Neural cell (in vitro differentiated cells): ENCODE measurements at regions not wholly inside any gene's neighbourhood (a gene's known extent, or its start where the extent isn't known, plus 50 kb on each side); places are given as distances from the start of the nearest gene placed in this dataset.

Experiments
- H2AFZ ChIP-seq: fragments of 200-600, 300-800 bp; sonication (generic), shearing (Covaris generic); 2 replicates; pipeline ENCODE4 v1.6.0; 2014; ENCODE audit warnings: low read depth, mild to moderate bottlenecking, antibody characterized with exemption, low read length, moderate library complexity
- H3F3A ChIP-seq: fragments of 200-600 bp; shearing (Covaris generic); 2 replicates; pipeline ENCODE4 v1.6.1; 2016; ENCODE audit warnings: mild to moderate bottlenecking, moderate library complexity, mixed read lengths, antibody characterized with exemption, low read length; ENCODE audit not compliant: insufficient read depth, poor library complexity, severe bottlenecking
- H3K27ac ChIP-seq: fragments of 200-600, 300-800 bp; sonication (generic), shearing (Covaris generic); 2 replicates; pipeline ENCODE4 v1.5.1; 2014; ENCODE audit warnings: mild to moderate bottlenecking, low read length, moderate library complexity
- H3K27me3 ChIP-seq: fragments of 300-800, 200-600 bp; sonication (generic), shearing (Covaris generic); 2 replicates; pipeline ENCODE4 v1.6.0; 2014; ENCODE audit warnings: mild to moderate bottlenecking, low read depth, low read length, moderate library complexity; ENCODE audit not compliant: insufficient read depth
- H3K36me3 ChIP-seq: fragments of 300-800, 200-600 bp; sonication (generic), shearing (Covaris generic); 2 replicates; pipeline ENCODE4 v1.5.1; 2014; ENCODE audit warnings: mild to moderate bottlenecking, antibody characterized with exemption, low read length, moderate library complexity; ENCODE audit not compliant: insufficient read depth
- H3K4me2 ChIP-seq: fragments of 300-800, 200-600 bp; sonication (generic), shearing (Covaris generic); 2 replicates; pipeline ENCODE4 v1.6.0; 2014; ENCODE audit warnings: mild to moderate bottlenecking, low read length
- H3K4me3 ChIP-seq: fragments of 300-800, 200-600 bp; sonication (generic), shearing (Covaris generic); 2 replicates; pipeline ENCODE4 v1.5.1; 2014; ENCODE audit warnings: mild to moderate bottlenecking, low read length, moderate library complexity
- H3K79me2 ChIP-seq: fragments of 200-600 bp; shearing (Covaris generic); replicated peaks from 2 replicates; pipeline ENCODE4 v1.6.0; 2014; ENCODE audit warnings: mild to moderate bottlenecking, low read length, moderate library complexity; ENCODE audit not compliant: insufficient read depth
- H3K9ac ChIP-seq: fragments of 300-800, 200-600 bp; sonication (generic), shearing (Covaris generic); 2 replicates; pipeline ENCODE4 v1.6.1; 2016; ENCODE audit warnings: mild to moderate bottlenecking, low read length, mixed read lengths
- H3K9me2 ChIP-seq: fragments of 200-600 bp; shearing (Covaris generic); 2 replicates; pipeline ENCODE4 v1.6.1; 2016; ENCODE audit warnings: mild to moderate bottlenecking, low read length, mixed read lengths; ENCODE audit not compliant: insufficient read depth
- H3K9me3 ChIP-seq: fragments of 200-600, 300-800 bp; sonication (generic), shearing (Covaris generic); 2 replicates; pipeline ENCODE4 v1.6.1; 2016; ENCODE audit warnings: mild to moderate bottlenecking, mixed run types, low read length, moderate library complexity, mixed read lengths
- H4K20me1 ChIP-seq: fragments of 200-600 bp; shearing (Covaris generic); 2 replicates; pipeline ENCODE4 v1.6.1; 2016; ENCODE audit warnings: mild to moderate bottlenecking, mixed run types; ENCODE audit not compliant: insufficient read depth
- EP300 ChIP-seq: fragments of 450-650 bp; conservative IDR thresholded peaks from 2 replicates; pipeline ENCODE4 v1.6.1; 2014; ENCODE audit warnings: antibody characterized with exemption, mild to moderate bottlenecking, moderate library complexity; ENCODE audit not compliant: poor library complexity, severe bottlenecking
- EZH2 ChIP-seq: fragments of 200-600, 300-800 bp; shearing (Covaris generic), sonication (generic); IDR thresholded peaks from 2 replicates; pipeline ENCODE4 v1.6.1; 2014; ENCODE audit warnings: antibody characterized with exemption, low read length, borderline replicate concordance, mild to moderate bottlenecking; ENCODE audit not compliant: insufficient read depth, poor library complexity, severe bottlenecking
- MXI1 ChIP-seq: fragments of 450-650 bp; conservative IDR thresholded peaks from 2 replicates; pipeline ENCODE4 v1.6.1; 2014; ENCODE audit warnings: antibody characterized with exemption, mild to moderate bottlenecking; ENCODE audit not compliant: poor library complexity, severe bottlenecking
- POLR2AphosphoS5 ChIP-seq: IDR thresholded peaks from 2 replicates; pipeline ENCODE4 v1.6.1; 2012
- RAD21 ChIP-seq: fragments of 450-650 bp; conservative IDR thresholded peaks from 2 replicates; pipeline ENCODE4 v1.6.1; 2014; ENCODE audit warnings: antibody characterized with exemption, mild to moderate bottlenecking, moderate library complexity
- REST ChIP-seq: IDR thresholded peaks from 2 replicates; pipeline ENCODE4 v1.6.1; 2012; ENCODE audit warnings: borderline replicate concordance
- SMC3 ChIP-seq: fragments of 450-650 bp; conservative IDR thresholded peaks from 2 replicates; pipeline ENCODE4 v1.6.1; 2014; ENCODE audit warnings: antibody characterized with exemption, mild to moderate bottlenecking, moderate library complexity; ENCODE audit not compliant: poor library complexity
- TAF1 ChIP-seq: IDR thresholded peaks from 2 replicates; pipeline ENCODE4 v1.6.1; 2012; ENCODE audit warnings: low read depth
- TF ChIP-seq, protein P1 (sequence below): fragments of 450-650 bp; IDR thresholded peaks from 2 replicates; pipeline ENCODE4 v1.5.1; 2014; ENCODE audit warnings: antibody characterized with exemption, mild to moderate bottlenecking, moderate library complexity; ENCODE audit not compliant: poor library complexity, severe bottlenecking

DNA sequence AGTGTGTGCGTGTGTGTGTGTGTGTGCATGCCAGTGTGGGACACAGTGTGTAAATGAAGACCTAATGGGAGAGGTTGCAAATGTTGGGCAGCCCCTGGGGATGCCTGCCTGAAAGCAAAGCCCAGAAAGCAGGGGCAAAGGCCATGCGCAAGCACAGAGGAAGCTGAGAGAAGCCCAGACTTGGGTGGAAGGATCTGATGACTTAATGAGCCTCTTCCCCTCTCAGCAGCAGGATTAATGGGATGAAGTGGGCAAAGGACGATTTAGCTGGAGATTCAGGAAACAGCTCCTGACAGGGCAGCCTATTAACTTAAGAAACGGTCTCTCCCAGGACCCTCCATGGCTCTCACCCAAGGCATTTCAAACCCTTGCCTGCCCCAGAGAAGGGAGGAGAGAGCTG, 107.3 kb downstream of the EFNB1 start:
- no peaks in the 10 kb centered on the region for H3K9me2 ChIP-seq
- no peak overlapping the region for H3K4me2 ChIP-seq

GRCh38 chrX:68935362-68935761, 106.5 kb downstream of the EFNB1 start:
- no peaks in the 10 kb centered on the region for H3K9me2 ChIP-seq
- no peak overlapping the region for H3K4me2 ChIP-seq
- no peaks in the 10 kb centered on the region for H3K27me3 ChIP-seq
- H3K79me2 ChIP-seq: no peaks in the 10 kb centered on the region
- H4K20me1 ChIP-seq: no peaks in the 10 kb centered on the region
- no peak overlapping the region for H3K27ac ChIP-seq
- no peak overlapping the region for H2AFZ ChIP-seq
- no peaks in the 10 kb centered on the region for H3F3A ChIP-seq
- TF ChIP-seq REST (no peak), SMC3 (no peak), EZH2 (no peak), EP300 (no peak), TAF1 (no peak)
- no peak overlapping the region for H3K9ac ChIP-seq
- H3K4me3 ChIP-seq: no peak overlapping the region
- no peaks in the 10 kb centered on the region for H3K36me3 ChIP-seq
- H3K9me3 ChIP-seq: no peaks in the 10 kb centered on the region

More for the DNA sequence above, 107.3 kb downstream of the EFNB1 start:
- H4K20me1 ChIP-seq: no peaks in the 10 kb centered on the region
- H3K36me3 ChIP-seq: no peaks in the 10 kb centered on the region
- H3K27ac ChIP-seq: no peak overlapping the region
- H3K9ac ChIP-seq: no peak overlapping the region
- no peak overlapping the region for H3K4me3 ChIP-seq
- TF ChIP-seq SMC3 (no peak), EP300 (no peak), MXI1 (no peak)
- no peaks in the 10 kb centered on the region for H3K79me2 ChIP-seq
- no peak overlapping the region for H2AFZ ChIP-seq
- H3K9me3 ChIP-seq: no peaks in the 10 kb centered on the region
- H3K27me3 ChIP-seq: no peaks in the 10 kb centered on the region
- H3F3A ChIP-seq: no peaks in the 10 kb centered on the region

DNA sequence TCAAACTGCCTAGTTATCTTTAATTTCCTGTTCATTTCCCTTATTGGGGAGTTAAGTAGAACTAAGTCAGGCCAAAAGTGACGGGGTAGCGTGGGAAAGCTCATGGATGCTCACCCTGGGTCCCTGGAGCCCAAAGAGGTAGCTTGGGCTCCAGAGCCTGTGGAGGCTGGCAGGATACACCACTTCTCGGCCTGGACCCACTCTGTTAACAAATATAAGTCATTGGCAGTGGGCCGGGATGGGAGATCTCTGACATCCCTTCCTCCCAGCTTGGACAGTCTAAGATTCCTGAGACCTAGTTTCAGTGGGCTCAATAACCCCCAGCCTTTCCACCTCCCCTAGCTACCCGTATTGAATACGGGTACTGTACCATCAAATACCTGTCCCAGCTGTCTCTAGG, 106.1 kb downstream of the EFNB1 start:
- H3K4me3 ChIP-seq: no peak overlapping the region
- TF ChIP-seq EZH2 (no peak), POLR2AphosphoS5 (no peak), REST (no peak), SMC3 (no peak), MXI1 (no peak), RAD21 (no peak), EP300 (no peak), TAF1 (no peak)
- TF ChIP-seq, protein P1, sequence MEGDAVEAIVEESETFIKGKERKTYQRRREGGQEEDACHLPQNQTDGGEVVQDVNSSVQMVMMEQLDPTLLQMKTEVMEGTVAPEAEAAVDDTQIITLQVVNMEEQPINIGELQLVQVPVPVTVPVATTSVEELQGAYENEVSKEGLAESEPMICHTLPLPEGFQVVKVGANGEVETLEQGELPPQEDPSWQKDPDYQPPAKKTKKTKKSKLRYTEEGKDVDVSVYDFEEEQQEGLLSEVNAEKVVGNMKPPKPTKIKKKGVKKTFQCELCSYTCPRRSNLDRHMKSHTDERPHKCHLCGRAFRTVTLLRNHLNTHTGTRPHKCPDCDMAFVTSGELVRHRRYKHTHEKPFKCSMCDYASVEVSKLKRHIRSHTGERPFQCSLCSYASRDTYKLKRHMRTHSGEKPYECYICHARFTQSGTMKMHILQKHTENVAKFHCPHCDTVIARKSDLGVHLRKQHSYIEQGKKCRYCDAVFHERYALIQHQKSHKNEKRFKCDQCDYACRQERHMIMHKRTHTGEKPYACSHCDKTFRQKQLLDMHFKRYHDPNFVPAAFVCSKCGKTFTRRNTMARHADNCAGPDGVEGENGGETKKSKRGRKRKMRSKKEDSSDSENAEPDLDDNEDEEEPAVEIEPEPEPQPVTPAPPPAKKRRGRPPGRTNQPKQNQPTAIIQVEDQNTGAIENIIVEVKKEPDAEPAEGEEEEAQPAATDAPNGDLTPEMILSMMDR: no peak
- no peak overlapping the region for H3K9ac ChIP-seq
- no peak overlapping the region for H3K4me2 ChIP-seq
- H4K20me1 ChIP-seq: no peaks in the 10 kb centered on the region
- H3K9me2 ChIP-seq: no peaks in the 10 kb centered on the region
- H3K27ac ChIP-seq: no peak overlapping the region
- no peak overlapping the region for H2AFZ ChIP-seq
- H3K27me3 ChIP-seq: no peaks in the 10 kb centered on the region
- H3F3A ChIP-seq: no peaks in the 10 kb centered on the region
- H3K9me3 ChIP-seq: no peaks in the 10 kb centered on the region
- H3K36me3 ChIP-seq: no peaks in the 10 kb centered on the region
- H3K79me2 ChIP-seq: no peaks in the 10 kb centered on the region
